BE2C (cell line): ENCODE measurements at regions not wholly inside any gene's neighbourhood (a gene's known extent, or its start where the extent isn't known, plus 50 kb on each side); places are given as distances from the start of the nearest gene placed in this dataset.

ENCODE experiments used
- DNase-seq: peaks from one replicate; pipeline ENCODE4 v3.0.0-alpha.2; 2020
- H3K27me3 ChIP-seq: fragments of 250-450 bp; sonication (Bioruptor Pico); 2 replicates; pipeline ENCODE4 v1.5.1; 2020; ENCODE audit warnings: mild to moderate bottlenecking
- H3K36me3 ChIP-seq: fragments of 250-450 bp; sonication (Bioruptor Pico); 2 replicates; pipeline ENCODE4 v1.5.1; 2020; ENCODE audit warnings: mild to moderate bottlenecking
- H3K4me1 ChIP-seq: fragments of 250-450 bp; sonication (Bioruptor Pico); 2 replicates; pipeline ENCODE4 v1.5.1; 2020
- H3K4me3 ChIP-seq: 2 replicates; pipeline ENCODE4 v1.5.1; 2011; ENCODE audit warnings: low read depth, low read length
- H3K9me3 ChIP-seq: fragments of 250-450 bp; sonication (Bioruptor Pico); 2 replicates; pipeline ENCODE4 v1.5.1; 2020
- CTCF ChIP-seq: IDR thresholded peaks from 2 replicates; pipeline ENCODE4 v1.5.1; 2012; ENCODE audit warnings: mild to moderate bottlenecking, low read depth, low read length

GRCh38 chr16:60485872-60486489 lies 1550.3 kb downstream of the CDH8 start:
- no peaks in the 10 kb centered on the region for H3K9me3 ChIP-seq
- no peaks in the 10 kb centered on the region for H3K27me3 ChIP-seq
- no peak for DNase-seq
- H3K4me3 ChIP-seq: no peak overlapping the region
- no peaks in the 10 kb centered on the region for H3K4me1 ChIP-seq
- no peak for TF ChIP-seq CTCF
- no peaks in the 10 kb centered on the region for H3K36me3 ChIP-seq

GRCh38 chr16:60484901-60485300 lies 1551.3 kb downstream of the CDH8 start:
- DNase-seq: no peak

GRCh38 chr16:60481591-60481990 lies 1554.6 kb downstream of the CDH8 start:
- TF ChIP-seq CTCF: no peak
- DNase-seq: no peak
- Histone ChIP-seq H3K4me1 (no peaks in the 10 kb centered on the region), H3K36me3 (no peaks in the 10 kb centered on the region), H3K9me3 (no peaks in the 10 kb centered on the region), H3K27me3 (no peaks in the 10 kb centered on the region), H3K4me3 (no peak overlapping the region)

More at GRCh38 chr16:60484901-60485300, 1551.3 kb downstream of the CDH8 start:
- H3K36me3 ChIP-seq: no peaks in the 10 kb centered on the region
- H3K4me3 ChIP-seq: no peak overlapping the region
- no peaks in the 10 kb centered on the region for H3K4me1 ChIP-seq
- TF ChIP-seq CTCF: no peak
- no peaks in the 10 kb centered on the region for H3K9me3 ChIP-seq
- H3K27me3 ChIP-seq: no peaks in the 10 kb centered on the region

- DNase-seq: no peak
- no peak overlapping the region for H3K4me3 ChIP-seq
- H3K27me3 ChIP-seq: no peaks in the 10 kb centered on the region
- H3K36me3 ChIP-seq: no peaks in the 10 kb centered on the region
- no peaks in the 10 kb centered on the region for H3K9me3 ChIP-seq
- H3K4me1 ChIP-seq: no peaks in the 10 kb centered on the region
- TF ChIP-seq CTCF: no peak
Observed at GRCh38 chr16:60478810-60479209, 1557.4 kb downstream of the CDH8 start.

GRCh38 chr16:60463986-60464385 lies 1572.3 kb downstream of the CDH8 start:
- no peak overlapping the region for H3K4me3 ChIP-seq
- DNase-seq: no peak
- no peak for TF ChIP-seq CTCF

GRCh38 chr16:60459463-60459862 lies 1576.8 kb downstream of the CDH8 start:
- H3K9me3 ChIP-seq: no peaks in the 10 kb centered on the region; the same call in none of the 2 replicates
- H3K27me3 ChIP-seq: no peaks in the 10 kb centered on the region
- H3K4me3 ChIP-seq: no peak overlapping the region
- no peaks in the 10 kb centered on the region for H3K4me1 ChIP-seq
- no peak for DNase-seq
- no peaks in the 10 kb centered on the region for H3K36me3 ChIP-seq
- TF ChIP-seq CTCF: no peak

More at GRCh38 chr16:60463986-60464385, 1572.3 kb downstream of the CDH8 start:
- no peaks in the 10 kb centered on the region for H3K36me3 ChIP-seq
- no peaks in the 10 kb centered on the region; the same call in 1 of the 2 replicates for H3K9me3 ChIP-seq
- H3K4me1 ChIP-seq: no peaks in the 10 kb centered on the region
- H3K27me3 ChIP-seq: no peaks in the 10 kb centered on the region
